GM19395 (cell line): ENCODE measurements at regions not wholly inside any gene's neighbourhood (a gene's known extent, or its start where the extent isn't known, plus 50 kb on each side); places are given as distances from the start of the nearest gene placed in this dataset.

ENCODE experiments used
- ATAC-seq: cut with Tn5 transposase; IDR thresholded peaks from one replicate; pipeline ENCODE4 v1.9.1; 2021; ENCODE audit warnings: mild to moderate bottlenecking, moderate library complexity; ENCODE audit not compliant: unreplicated experiment

GRCh38 chr3:44074181-44074580 is 167.5 kb upstream of the TOPAZ1 start:
- ATAC-seq = no peak

DNA sequence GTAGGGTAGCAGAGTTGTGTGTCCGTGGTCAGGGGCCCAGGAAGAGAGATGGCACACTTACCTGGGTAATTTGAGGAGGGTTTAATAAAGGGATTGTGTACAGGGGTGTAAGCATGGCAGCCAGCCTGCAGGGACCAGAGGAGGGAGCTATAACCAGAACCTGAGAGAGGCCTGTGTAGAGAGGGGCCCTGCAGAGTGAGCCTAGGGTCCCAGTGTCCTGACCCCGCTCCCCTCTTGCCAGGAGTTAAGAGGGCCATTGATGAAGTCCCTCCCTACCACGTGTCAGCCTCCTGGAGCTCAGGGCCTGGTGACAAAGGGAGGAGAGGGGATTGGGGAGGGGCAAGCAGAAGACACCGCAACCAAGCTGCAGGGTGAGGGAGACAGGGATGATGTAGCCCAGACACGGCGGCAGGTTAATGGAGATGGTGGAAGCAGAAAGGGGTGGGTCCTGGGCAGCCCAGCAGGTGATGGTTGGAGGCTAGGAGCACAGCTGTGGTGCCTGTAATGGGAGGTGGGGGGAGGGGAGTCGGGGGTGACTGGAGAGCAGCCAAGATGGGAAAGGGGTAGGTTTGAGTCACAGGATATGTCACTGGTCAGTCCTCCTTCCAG is 165.4 kb upstream of the TOPAZ1 start:
- ATAC-seq = no peak

- ATAC-seq = no peak
Measured at GRCh38 chr3:44077267-44077666, 164.4 kb upstream of the TOPAZ1 start.

DNA sequence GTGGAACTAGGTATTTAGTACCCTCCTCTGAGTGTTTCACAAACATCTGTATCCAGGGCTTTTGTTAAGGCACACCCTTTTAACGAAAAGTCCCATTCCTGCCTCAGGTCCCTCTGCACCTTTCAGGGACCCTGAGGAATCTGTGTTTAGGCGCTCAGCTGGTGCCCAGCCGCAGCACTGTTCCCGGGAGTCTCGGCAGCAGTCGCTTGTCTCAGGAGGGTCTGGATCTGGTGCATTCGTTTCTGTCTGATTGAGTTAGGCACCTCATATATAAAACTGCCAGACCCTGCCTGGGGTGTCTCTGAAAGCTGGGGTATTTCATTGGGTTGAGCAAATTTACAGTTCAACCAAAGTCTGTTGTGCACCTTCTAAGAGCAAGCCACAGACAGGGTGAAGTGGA is 162.8 kb upstream of the TOPAZ1 start:
- ATAC-seq = no peak

GRCh38 chr3:44079916-44080315 is 161.8 kb upstream of the TOPAZ1 start:
- no peak for ATAC-seq

DNA sequence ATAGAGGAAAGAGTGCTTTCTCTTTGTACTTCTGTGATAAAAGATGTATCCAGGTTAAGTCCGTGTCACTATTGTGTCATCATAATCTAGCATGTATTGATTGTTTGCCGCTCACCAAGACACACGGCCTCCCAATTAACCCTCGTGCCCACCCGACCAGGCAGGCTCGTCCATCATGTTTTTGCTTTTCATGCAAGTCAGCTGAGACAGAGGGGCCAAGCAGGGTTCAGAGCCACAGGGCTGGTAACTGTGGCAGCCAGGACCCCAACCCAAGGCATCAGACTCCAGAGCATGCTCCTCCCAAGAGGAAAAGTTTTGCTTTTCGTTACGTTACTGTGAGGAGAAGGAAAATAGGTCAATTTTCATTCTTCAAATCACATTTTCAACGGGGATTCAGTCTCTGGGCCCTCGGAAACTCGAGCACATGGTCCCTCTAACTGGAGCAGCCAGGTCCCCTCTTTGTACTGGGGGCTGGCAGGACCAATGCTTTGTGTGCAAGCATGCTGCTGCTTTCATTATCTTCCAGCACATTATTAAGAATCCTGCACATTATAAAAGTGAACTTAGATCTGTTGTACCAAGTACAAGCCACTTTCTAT is 161.1 kb upstream of the TOPAZ1 start:
- no peak for ATAC-seq

GRCh38 chr3:44090036-44090435 is 151.7 kb upstream of the TOPAZ1 start:
- ATAC-seq = no peak

- ATAC-seq = no peak
Measured at GRCh38 chr3:44092497-44092896, 149.2 kb upstream of the TOPAZ1 start.

GRCh38 chr3:44093531-44093930 is 148.2 kb upstream of the TOPAZ1 start:
- no peak for ATAC-seq

DNA sequence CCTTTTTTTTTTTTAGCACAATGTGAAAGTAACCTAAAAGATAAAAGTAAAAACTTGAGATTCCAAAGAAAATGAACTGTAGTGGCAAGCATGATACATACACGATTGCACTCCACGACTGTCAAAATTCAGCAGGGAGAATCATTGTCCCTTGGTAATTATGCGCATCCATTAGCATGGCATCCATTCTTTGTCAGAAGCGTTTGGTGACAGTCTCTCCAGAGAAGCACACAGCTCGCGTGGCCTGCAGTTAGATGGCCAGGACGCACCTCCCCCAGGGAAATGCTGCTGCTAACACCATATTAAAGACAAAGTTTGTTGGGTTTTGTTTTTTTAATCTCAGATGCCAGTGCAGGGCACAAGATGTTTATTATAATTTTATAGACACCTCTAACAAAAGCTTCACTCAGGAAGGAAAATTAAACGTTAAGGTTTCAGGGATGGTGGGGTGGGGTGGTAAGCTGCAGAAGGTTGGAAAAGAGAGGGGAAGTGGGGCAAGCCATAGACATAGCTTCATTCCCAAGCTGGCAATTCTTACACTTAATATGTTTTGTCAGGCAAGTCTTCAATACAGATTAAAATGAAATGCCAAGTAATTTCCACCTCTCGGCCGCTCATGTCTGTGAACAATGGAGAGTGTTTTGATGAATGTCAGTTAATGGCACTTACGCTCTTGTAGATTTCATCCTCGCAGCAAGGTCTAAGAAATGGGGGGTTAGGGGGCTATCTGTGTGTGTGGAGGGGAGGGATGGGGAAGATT is 142.8 kb upstream of the TOPAZ1 start:
- no peak for ATAC-seq

GRCh38 chr3:44099566-44100297 is 142.0 kb upstream of the TOPAZ1 start:
- no peak for ATAC-seq

- ATAC-seq = no peak
Measured at GRCh38 chr3:44100298-44100695, 141.4 kb upstream of the TOPAZ1 start.

GRCh38 chr3:44104043-44104442 is 137.6 kb upstream of the TOPAZ1 start:
- no peak for ATAC-seq

GRCh38 chr3:44104668-44105321 is 136.9 kb upstream of the TOPAZ1 start:
- peak; percentile 97 for ATAC-seq

GRCh38 chr3:44105571-44105970 is 136.1 kb upstream of the TOPAZ1 start:
- no peak for ATAC-seq

DNA sequence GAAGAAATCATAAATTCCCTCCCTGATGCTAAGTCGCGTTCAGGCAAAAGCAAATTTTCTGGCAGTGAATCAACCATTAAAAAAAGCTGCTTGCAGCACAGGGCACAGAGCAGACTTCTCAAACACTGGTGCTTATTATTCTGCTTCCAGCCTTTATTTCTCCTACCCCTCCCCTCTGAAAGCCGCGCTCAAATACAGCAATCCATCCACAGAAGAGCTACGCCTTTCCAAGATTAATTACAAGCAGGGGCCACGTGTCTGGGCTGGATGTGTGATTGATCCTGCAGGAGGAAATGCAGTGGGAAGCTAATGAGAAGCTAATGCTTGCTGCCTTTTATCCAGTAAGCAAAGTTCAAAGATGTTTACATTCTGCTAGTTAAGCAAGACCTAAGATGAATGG is 134.9 kb upstream of the TOPAZ1 start:
- ATAC-seq = no peak

DNA sequence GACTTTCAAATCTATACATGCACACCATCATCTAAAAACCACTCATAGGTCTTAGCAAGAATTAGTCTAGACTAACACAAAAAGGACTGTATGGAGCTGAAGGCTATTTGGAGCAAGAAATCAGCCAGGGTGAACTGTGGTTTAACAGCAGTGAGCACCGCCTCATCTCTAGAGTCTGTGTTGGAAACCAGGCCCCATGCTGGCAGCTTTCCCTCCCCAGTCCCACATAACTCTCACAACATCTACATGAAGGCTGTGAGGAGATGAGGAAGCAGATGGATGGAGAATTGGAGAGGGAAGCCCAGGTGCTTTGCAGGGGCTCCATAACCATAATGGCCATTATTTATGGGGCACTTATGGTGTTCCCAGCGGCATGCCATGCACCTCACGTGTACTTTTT is 133.2 kb upstream of the TOPAZ1 start:
- no peak for ATAC-seq

DNA sequence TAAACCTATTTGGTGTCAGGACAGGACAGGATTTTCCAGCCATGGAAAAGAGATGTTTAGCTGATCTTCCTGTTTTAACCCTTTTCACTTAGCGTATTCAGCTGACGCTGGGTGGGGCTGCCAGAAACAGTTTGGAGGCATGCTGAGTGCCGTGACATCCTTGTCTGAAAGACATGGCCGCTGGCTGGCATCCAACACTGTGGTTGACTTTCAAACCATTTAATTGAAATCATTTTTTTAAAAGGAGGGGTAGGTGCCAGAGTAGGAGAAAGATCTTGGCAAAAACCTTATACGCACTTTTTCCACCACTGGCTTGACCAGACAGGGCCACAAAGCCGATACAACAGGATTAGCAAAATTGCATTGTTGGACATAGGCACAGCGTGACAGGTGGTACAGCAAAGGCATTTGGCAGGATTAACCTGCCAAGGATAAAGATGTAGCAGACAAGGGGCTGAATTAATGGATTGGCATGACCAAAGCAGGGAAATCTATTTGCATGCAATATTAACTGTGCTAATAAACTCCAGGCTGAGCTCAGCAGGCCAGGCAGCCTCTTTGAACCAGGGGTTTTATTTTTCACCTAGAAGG is 131.8 kb upstream of the TOPAZ1 start:
- no peak for ATAC-seq

GRCh38 chr3:44110648-44111047 is 131.0 kb upstream of the TOPAZ1 start:
- ATAC-seq = no peak

GRCh38 chr3:44111482-44111881 is 130.2 kb upstream of the TOPAZ1 start:
- no peak for ATAC-seq

DNA sequence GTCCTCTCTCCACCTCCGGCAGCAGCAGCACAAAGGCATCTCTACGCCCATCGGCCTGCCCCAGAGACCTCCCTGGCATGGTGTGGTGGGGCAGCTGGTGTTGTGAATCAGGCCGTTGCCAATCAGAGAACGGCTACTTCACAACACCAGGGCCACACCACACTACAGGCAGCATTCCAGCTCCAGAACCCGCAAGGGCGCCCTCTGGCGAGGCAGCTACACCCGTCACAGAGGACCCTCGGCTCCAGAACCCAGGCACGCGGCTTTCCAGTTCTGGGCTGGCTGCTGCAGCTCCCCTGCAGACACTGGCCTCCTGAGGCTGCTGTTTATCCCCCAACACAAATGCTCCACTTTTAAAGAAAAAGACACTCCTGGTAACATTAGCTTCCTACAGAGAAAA is 127.5 kb upstream of the TOPAZ1 start:
- ATAC-seq = no peak
